GM21786 (cell line): ENCODE measurements at regions not wholly inside any gene's neighbourhood (a gene's known extent, or its start where the extent isn't known, plus 50 kb on each side); places are given as distances from the start of the nearest gene placed in this dataset.

Experiments
- ATAC-seq: cut with Tn5 transposase; IDR thresholded peaks from one replicate; pipeline ENCODE4 v1.9.1; 2021; ENCODE audit not compliant: unreplicated experiment

GRCh38 chr11:130705670-130706421 is 210.4 kb downstream of the SNX19 start:
- no peak for ATAC-seq

DNA sequence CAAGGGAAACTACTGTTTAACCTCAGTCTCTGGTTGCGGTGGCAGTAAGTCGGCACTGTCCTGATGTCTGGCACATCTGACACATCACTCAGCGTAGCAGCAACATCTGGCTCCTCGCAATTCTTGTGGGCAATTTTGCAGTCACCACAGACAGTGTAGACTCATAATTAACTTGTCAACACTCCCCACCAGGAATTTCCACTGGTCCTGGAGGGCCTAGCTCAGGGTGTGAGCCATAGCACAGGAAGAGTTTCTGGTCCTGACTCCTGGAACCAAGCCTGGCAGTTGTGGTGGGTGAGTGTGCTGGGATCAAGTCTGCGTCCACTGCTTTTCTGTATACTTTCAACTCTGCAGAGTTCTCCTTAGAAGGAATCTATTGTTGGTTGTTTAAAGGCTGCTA is 209.7 kb downstream of the SNX19 start:
- ATAC-seq = no peak

DNA sequence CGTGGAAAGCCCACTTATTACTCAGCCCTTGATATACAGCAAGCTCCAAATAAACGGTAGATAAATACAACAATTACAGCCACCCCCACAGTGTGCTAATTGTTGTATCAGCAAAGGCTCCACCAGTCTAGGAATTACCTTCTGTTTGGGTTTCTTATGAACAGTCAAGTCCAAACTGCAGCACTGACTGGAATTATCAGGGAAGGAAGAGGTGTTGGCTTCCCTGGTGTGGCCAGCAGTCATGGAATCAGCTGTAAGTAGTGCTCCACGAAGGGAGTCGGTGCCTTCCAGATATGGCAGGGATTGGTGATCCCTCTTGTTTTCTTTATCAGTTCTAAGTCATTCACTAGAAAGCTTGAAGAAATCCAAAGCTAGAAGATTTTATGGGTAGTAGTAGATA is 209.1 kb downstream of the SNX19 start:
- no peak for ATAC-seq

- ATAC-seq = no peak
These were observed 206.7 kb downstream of the SNX19 start for GRCh38 chr11:130709531-130709930.

DNA sequence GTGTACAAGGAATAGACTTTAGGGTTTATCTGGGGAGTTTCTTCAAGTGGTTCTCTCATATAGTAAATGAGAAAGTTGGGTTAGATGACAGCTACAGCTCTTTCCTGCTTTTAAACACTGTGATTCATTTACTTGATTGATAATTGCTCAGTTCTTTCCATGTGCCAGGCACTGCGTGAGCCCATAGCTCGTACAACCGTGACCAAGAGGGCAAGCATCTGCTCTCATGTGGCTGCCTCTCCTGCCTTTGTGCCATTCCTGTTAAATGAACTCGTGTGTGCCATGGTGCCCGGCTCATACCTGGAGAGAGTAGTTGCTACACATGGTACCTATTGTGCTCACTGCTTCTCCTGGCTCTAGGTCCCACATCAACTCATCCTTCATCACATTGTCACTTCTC is 206.3 kb downstream of the SNX19 start:
- no peak for ATAC-seq

- ATAC-seq = no peak
These were observed 205.7 kb downstream of the SNX19 start for GRCh38 chr11:130710497-130711012.

- ATAC-seq = no peak
These were observed 205.1 kb downstream of the SNX19 start for GRCh38 chr11:130711193-130711592.

DNA sequence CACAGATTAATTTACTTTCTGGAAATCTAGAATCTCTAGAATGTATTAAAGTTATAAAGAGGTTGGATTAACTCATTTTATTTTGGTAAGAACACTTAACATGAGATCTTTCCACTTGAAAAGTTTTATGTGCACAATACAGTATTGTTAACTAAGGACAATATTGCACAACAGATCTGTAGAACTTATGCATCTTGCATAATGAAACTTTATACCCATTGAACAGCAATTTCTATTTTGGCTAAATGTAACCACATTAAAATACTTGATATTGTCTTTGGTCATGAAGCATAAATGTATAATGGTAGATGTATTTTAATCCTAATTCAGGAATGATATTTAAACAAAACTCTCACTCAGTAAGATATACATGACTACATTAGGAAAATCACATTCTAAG is 203.8 kb downstream of the SNX19 start:
- no peak for ATAC-seq

- ATAC-seq = no peak
These were observed 201.0 kb downstream of the SNX19 start for GRCh38 chr11:130715085-130715876.

- ATAC-seq = no peak
These were observed 200.4 kb downstream of the SNX19 start for GRCh38 chr11:130715877-130716220.

DNA sequence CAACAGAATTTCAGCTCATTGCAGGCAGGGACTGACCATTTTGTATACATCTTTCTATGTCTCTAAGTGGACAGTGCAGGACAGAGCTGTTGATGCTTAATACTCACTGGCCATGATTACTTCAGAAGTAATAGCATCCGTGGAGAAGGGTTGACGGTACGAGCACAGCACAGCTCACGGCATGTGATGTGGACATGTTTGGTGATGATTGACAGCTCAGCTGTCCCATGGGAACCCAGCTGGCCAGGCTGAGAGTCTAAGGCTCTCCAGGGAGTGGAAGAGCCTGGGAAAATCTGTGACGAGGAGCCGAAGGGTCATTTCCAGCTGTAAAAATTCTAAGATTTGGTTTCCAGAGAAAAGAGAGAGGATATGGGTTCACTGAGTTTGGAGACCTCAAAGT is 198.2 kb downstream of the SNX19 start:
- no peak for ATAC-seq

GRCh38 chr11:130719220-130719915 is 196.9 kb downstream of the SNX19 start:
- no peak for ATAC-seq

- no peak for ATAC-seq
These were observed 195.9 kb downstream of the SNX19 start for GRCh38 chr11:130720232-130721022.

DNA sequence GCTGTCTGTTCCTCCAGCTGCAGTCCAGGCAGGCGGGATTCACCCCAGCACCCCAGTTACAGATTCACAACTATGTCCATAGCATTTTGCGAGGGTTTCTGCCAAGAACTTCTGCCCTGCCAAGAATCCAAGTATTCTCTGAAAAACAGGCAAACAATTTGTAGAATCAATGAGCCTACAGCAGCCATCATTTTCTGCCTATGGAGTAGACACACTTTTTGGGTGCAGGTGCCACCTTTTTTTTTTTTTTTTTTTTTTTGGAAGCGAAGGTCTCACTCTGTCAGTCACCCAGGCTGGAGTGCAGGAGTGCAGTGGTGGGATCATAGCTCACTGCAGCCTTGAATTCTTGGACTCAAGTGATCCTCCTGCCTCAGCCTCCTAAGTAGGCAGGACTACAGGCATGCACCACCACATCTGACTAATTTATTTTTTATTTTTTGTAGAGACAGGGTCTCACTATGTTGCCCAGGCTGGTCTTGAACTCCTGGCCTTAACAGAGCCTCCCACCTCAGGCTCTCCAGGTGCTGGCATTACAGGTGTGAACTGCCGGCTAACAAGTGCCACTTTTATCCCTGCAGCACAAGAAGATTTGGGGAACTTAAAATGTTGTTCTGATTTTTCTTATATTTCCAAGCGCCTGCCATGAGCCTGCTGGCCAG is 195.1 kb downstream of the SNX19 start:
- ATAC-seq = no peak

DNA sequence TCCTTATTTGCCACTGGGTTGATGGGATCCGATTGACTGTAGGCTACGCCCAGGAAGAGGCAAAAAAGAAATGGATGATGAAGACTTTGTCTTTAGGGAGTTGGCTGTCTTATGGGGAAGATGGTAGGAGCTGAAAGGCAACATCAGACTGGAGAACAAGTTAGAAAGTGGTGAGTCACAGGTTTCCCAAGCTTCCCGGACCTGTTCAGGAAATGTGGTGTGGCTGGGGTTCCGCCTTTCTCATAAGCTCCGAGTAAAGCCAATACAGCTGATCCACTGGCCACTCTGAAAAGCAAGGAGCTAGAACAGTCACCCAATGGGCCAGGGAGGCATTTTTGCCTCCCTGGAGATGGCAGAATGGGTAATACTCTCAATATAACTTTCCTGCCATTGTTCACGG is 194.5 kb downstream of the SNX19 start:
- ATAC-seq = no peak

DNA sequence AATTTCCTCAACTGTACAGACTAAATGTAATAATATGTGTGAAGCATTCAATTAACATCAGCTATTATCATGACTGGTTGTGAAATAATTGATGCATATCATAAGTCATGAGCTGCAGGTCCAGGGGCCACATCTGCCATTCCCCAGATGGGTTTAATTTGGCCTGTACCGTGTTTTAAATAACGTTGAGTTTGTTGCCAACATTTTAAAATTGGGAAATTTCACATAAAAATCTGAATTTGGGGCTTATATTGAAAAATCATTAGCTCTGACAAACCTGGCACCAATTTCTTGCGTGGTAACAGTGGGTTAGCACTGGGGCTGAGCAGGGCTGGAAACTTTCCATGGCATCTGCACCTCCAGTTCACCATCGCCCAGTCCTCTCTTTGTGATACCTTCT is 193.9 kb downstream of the SNX19 start:
- ATAC-seq = no peak

DNA sequence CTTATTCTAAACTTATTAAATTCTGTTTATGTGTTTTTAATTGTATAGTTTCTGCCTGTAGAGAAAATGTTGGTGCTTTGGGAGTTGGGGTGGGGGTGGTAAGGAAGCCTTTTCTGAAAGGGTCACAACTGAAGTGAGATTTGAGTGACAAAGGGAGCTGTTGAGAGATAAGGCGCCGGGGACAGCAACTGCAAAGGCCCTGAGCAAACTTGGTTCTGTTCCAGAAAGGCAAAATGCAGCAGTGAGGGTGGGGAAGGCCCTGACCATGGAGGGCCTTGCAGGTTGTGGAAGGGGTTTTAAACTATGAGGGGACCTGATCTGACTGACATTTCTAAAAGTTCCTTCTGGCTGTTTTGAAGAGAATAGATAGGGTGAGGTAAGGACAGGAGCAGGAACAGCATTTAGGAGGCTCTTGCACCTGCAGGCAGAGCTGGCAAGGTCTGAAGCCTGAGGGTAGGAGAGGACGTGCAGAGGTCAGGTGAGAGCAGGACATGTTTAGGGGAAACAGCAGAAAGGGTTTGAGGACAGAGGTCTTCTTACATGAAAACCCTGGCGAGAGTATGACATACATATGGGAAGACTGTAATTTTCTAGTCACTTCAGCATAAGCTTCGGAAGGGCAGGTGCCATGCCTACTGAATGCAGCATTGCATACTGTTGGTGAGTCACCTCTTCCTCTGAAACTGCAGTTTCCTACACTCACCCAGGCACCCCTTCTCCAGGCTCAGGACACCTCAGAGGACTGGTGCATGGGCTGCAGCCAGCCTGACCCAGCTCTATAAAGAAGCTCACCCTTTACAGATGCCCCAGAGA is 190.7 kb downstream of the SNX19 start:
- no peak for ATAC-seq

DNA sequence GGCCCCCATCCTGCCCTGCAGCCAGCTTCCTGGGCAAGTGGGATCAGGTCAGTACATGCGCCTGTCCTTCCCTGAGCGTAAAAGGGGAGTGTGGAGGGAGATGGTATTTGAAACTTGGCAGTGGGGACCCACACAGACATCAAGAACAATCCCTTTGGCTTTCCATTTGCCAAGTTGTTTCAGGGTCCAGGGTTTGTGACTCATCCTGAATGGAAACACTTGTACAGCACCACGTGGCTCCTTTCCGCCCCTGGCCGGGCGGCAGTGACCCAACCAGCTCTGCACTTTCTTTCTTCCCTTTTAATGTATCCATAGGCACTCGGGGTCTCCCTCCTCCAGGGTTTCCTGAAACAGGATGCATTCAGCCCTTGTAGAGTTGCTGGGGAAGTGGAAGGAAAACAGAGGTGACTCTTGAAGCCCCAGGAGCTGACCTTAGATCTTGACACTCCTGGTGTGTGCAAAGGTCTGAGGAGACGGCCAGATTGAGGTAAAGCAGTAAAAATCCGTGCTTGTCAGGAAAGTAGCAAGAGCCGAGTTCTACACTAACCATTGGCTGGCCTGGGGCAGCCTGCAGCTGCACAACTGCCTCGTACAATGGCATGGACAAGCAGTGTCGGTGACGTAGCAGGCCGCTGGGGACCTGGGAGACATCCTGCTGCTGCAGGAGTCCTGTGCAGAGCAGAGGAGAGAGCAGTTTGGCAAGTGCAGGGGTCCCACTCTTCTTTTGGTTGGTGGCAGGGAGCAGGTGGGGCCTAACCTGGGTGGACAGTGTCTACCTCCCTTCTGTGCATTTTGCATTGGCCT is 189.8 kb downstream of the SNX19 start:
- ATAC-seq = no peak
